Vagina (tissue), 2 donors: ENCODE measurements at regions not wholly inside any gene's neighbourhood (a gene's known extent, or its start where the extent isn't known, plus 50 kb on each side); places are given as distances from the start of the nearest gene placed in this dataset.
"Not testable (repeated sequence)": the region's sequence is repeated elsewhere in the genome, so short reads cannot be mapped to it uniquely, and the experiment has no call there.

Experiments
- DNase-seq, 2 donors: peaks; one replicate each; pipeline ENCODE4 v3.0.0-alpha.2; 2017; ENCODE audit errors: extremely low spot score in 2 of 2
- H3K27ac ChIP-seq: fragments of 200-600 bp; sonication (generic); one replicate; pipeline ENCODE4 v1.5.1; 2019
- H3K27me3 ChIP-seq: fragments of 200-600 bp; sonication (generic); one replicate; pipeline ENCODE4 v1.5.1; 2019
- H3K36me3 ChIP-seq, 2 donors: fragments of 200-600 bp; sonication (generic); one replicate each; pipeline ENCODE4 v1.5.1; 2017 to 2019
- H3K4me1 ChIP-seq: fragments of 200-600 bp; sonication (generic); one replicate; pipeline ENCODE4 v1.5.1; 2019
- H3K4me3 ChIP-seq, 2 donors: fragments of 200-600 bp; sonication (generic); 1 replicate in 1 of 2; 2 replicates in 1 of 2; pipeline ENCODE4 v1.5.1; 2016 to 2019
- H3K9me3 ChIP-seq: fragments of 200-600 bp; sonication (generic); one replicate; pipeline ENCODE4 v1.5.1; 2019
- POLR2A ChIP-seq, 2 donors: fragments of 450-650 bp; IDR thresholded peaks; one replicate each; pipeline ENCODE4 v1.6.1; 2017; ENCODE audit warnings: antibody characterized with exemption in 2 of 2, mild to moderate bottlenecking in 2 of 2, moderate library complexity in 2 of 2
- POLR2AphosphoS5 ChIP-seq, 2 donors: sonication (generic); formaldehyde crosslinking; IDR thresholded peaks; one replicate each; pipeline ENCODE4 v1.9.0; 2017; ENCODE audit warnings: antibody characterized with exemption in 2 of 2, mild to moderate bottlenecking in 2 of 2, low read depth in 1 of 2; ENCODE audit not compliant: insufficient read depth in 1 of 2
- intact Hi-C: fragments of 100-400 bp; cut with DNase I; formaldehyde crosslinking; loops from one replicate; pipeline ENCODE4 v1.15.1; 2023
- TF ChIP-seq, protein P1 (sequence below), 3 experiments: fragments of 450-650 bp in 2 of 3; fragments of 200-600 bp in 1 of 3; sonication (generic) in 1 of 3; IDR thresholded peaks; one replicate each; pipeline ENCODE4 v1.5.1; 2017 to 2019; ENCODE audit warnings: antibody characterized with exemption in 3 of 3, mild to moderate bottlenecking in 2 of 3, moderate library complexity in 2 of 3

DNA sequence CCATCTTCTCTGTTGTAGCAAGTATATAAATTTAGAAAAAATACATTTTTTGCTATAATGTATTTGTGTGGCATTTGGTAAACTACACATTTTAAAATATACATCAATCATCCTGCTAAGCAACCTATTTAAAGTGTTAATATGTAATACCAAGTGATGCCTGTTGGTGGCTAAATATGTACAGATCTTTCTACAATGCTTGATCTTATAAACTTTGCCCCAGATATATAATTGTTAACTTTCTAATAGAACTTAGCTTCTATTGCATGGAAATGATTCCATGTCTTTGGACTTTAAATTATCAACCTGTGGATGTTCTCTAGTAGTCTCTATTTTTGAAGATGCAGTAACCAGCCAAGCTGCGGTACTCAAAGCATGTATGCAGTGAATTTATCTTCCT lies 1260.4 kb upstream of the RAG2 start:
- Histone ChIP-seq H3K27ac (no peak overlapping the region), H3K27me3 (no peaks in the 10 kb centered on the region), H3K36me3 (no peaks in the 10 kb centered on the region), H3K9me3 (no peaks in the 10 kb centered on the region), H3K4me1 (no peaks in the 10 kb centered on the region), H3K4me3 (no peak overlapping the region)
- intact Hi-C loops: no loop called here
- no peak for DNase-seq
- TF ChIP-seq, protein P1, sequence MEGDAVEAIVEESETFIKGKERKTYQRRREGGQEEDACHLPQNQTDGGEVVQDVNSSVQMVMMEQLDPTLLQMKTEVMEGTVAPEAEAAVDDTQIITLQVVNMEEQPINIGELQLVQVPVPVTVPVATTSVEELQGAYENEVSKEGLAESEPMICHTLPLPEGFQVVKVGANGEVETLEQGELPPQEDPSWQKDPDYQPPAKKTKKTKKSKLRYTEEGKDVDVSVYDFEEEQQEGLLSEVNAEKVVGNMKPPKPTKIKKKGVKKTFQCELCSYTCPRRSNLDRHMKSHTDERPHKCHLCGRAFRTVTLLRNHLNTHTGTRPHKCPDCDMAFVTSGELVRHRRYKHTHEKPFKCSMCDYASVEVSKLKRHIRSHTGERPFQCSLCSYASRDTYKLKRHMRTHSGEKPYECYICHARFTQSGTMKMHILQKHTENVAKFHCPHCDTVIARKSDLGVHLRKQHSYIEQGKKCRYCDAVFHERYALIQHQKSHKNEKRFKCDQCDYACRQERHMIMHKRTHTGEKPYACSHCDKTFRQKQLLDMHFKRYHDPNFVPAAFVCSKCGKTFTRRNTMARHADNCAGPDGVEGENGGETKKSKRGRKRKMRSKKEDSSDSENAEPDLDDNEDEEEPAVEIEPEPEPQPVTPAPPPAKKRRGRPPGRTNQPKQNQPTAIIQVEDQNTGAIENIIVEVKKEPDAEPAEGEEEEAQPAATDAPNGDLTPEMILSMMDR (IDR thresholded peaks at IDR 0.05): no peak
- TF ChIP-seq POLR2AphosphoS5 (IDR thresholded peaks at IDR 0.05; ENCODE audit: insufficient read depth in 1 of 2, low read depth in 1 of 2): no peak
- TF ChIP-seq POLR2A (IDR thresholded peaks at IDR 0.05): no peak

DNA sequence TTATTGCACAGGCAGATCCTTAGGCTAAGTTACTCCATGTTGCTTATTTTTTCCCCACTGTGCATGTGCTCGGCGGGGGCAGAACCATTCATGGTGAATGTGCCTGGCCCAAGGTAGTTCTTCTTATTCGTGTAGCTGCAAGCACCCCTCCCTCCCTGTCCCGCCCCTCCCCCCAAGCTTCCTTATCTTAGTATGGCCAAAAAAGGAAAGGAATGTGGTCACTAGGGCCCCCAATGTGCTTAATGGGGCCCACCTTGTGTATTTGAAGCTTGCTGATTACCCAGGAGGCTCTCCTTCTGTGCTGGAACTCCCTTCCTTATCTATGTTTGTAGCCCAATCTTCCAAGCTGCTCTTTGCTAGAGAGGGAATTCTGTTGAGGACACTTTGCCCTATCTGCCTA lies 1259.7 kb upstream of the RAG2 start:
- intact Hi-C loops: no loop called here
- no peak for DNase-seq
- H3K9me3 ChIP-seq: no peaks in the 10 kb centered on the region
- no peaks in the 10 kb centered on the region for H3K27me3 ChIP-seq
- H3K4me1 ChIP-seq: no peaks in the 10 kb centered on the region
- H3K36me3 ChIP-seq: no peaks in the 10 kb centered on the region
- TF ChIP-seq POLR2AphosphoS5 (IDR thresholded peaks at IDR 0.05; ENCODE audit: insufficient read depth in 1 of 2, low read depth in 1 of 2): no peak
- no peak for TF ChIP-seq POLR2A (IDR thresholded peaks at IDR 0.05)
- TF ChIP-seq, protein P1 (IDR thresholded peaks at IDR 0.05): no peak
- no peak overlapping the region for H3K4me3 ChIP-seq
- no peak overlapping the region for H3K27ac ChIP-seq

DNA sequence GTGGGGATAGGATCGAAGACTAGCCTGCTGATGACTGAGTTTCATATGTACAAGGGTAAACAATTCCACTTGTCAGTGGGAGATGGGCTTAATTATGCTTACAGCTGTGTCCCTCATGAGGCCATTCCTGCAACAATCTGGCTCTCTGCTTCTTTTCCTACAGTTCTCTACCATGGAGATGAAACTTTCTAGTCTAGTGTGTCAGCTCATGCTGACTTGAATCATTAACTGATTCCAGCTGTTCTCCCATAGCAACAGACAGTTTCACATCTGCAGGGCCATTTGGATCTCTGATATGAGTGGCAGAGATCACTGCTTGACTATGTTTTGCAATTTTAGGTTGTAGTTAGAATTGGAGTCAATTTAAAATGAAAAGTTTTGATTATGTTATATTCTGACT lies 1251.7 kb upstream of the RAG2 start:
- TF ChIP-seq, protein P1 (IDR thresholded peaks at IDR 0.05): no peak
- no peak for TF ChIP-seq POLR2AphosphoS5 (IDR thresholded peaks at IDR 0.05; ENCODE audit: insufficient read depth in 1 of 2, low read depth in 1 of 2)
- TF ChIP-seq POLR2A (IDR thresholded peaks at IDR 0.05): no peak
- Histone ChIP-seq H3K4me1 (no peaks in the 10 kb centered on the region), H3K27me3 (no peaks in the 10 kb centered on the region), H3K9me3 (no peaks in the 10 kb centered on the region), H3K4me3 (no peak overlapping the region), H3K36me3 (no peaks in the 10 kb centered on the region), H3K27ac (no peak overlapping the region)
- intact Hi-C loops: no loop called here
- DNase-seq: no peak

DNA sequence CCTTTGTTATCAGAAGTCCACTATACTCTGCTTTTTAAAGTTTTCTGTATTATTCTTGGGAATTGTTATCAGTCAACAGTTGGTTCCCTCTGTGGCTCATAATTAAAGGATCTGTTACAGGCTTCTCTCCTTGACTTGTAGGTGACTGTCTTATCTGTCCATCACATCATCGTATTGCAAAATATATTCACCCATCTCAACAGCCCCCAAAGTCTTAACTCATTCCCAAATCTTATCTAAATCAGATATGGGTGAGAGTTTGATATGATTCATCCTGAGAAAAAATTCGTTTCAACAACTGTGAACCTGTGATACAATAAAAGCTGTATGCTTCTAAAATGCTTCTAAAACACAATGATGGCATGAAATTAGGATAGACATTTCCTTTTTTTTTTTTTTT lies 1245.6 kb upstream of the RAG2 start:
- no peaks in the 10 kb centered on the region for H3K9me3 ChIP-seq
- H3K4me3 ChIP-seq: no peak overlapping the region
- TF ChIP-seq POLR2A (IDR thresholded peaks at IDR 0.05) (no peak), POLR2AphosphoS5 (IDR thresholded peaks at IDR 0.05; ENCODE audit: insufficient read depth in 1 of 2, low read depth in 1 of 2) (no peak)
- TF ChIP-seq, protein P1 (IDR thresholded peaks at IDR 0.05): no peak
- intact Hi-C loops: no loop called here
- no peak overlapping the region for H3K27ac ChIP-seq
- no peaks in the 10 kb centered on the region for H3K36me3 ChIP-seq
- DNase-seq: no peak
- H3K4me1 ChIP-seq: no peaks in the 10 kb centered on the region
- H3K27me3 ChIP-seq: no peaks in the 10 kb centered on the region

DNA sequence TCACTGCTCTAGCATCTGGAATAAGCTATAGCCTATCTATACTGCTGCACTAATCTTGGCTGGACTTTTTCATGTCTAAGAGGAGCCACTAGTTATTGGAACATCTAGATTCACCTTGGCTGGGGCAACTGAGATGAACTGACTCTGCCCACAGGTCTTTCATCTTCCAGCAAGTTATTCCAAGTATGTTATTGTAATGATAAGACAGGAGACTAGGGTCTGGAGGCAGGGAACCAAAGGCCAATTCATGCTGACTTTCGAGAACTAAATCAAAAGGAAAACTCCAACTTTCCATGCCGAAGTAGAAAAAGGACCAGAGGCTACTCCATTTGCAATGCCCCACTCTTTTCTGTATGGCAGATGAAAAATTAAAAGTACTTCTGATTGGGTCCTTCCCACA lies 1243.0 kb upstream of the RAG2 start:
- intact Hi-C loops: no loop called here
- H3K27me3 ChIP-seq: no peaks in the 10 kb centered on the region
- TF ChIP-seq, protein P1 (IDR thresholded peaks at IDR 0.05): no peak
- TF ChIP-seq POLR2A (IDR thresholded peaks at IDR 0.05) (no peak), POLR2AphosphoS5 (IDR thresholded peaks at IDR 0.05; ENCODE audit: insufficient read depth in 1 of 2, low read depth in 1 of 2) (no peak)
- H3K9me3 ChIP-seq: no peaks in the 10 kb centered on the region
- no peaks in the 10 kb centered on the region for H3K36me3 ChIP-seq
- no peaks in the 10 kb centered on the region for H3K4me1 ChIP-seq
- no peak overlapping the region for H3K4me3 ChIP-seq
- DNase-seq: no peak
- no peak overlapping the region for H3K27ac ChIP-seq

DNA sequence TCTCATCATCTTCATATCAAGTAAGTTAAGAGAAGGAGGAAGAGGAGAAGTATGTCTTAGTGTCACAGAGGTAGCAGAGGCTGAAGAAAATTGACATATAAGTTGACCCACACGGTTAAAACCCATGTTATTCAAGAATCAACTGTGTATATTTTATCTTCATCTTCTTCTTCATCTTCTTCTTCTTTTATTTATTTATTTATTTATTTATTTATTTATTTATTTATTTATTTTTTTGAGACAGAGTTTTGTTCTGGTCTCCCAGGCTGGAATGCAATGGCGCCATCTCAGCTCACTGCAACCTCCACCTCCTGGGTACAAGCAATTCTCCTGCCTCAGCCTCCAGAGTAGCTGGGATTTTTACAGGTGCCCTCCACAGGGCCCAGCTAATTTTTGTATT lies 1242.3 kb upstream of the RAG2 start:
- H3K9me3 ChIP-seq, intact Hi-C loops, DNase-seq, H3K36me3 ChIP-seq, H3K27me3 ChIP-seq, H3K4me1 ChIP-seq, H3K27ac ChIP-seq, H3K4me3 ChIP-seq: not testable (repeated sequence)
